Neuronal stem cell (in vitro differentiated cells): ENCODE measurements at regions not wholly inside any gene's neighbourhood (a gene's known extent, or its start where the extent isn't known, plus 50 kb on each side); places are given as distances from the start of the nearest gene placed in this dataset.

ENCODE experiments used
- DNase-seq: peaks from one replicate; pipeline ENCODE4 v3.0.0-alpha.2; 2013; ENCODE audit warnings: low spot score
- H2AFZ ChIP-seq: one replicate; pipeline ENCODE4 v1.6.1; 2013; ENCODE audit warnings: mild to moderate bottlenecking, low read length, inconsistent platforms
- H2AK5ac ChIP-seq: 2 replicates; pipeline ENCODE4 v1.6.1; 2013; ENCODE audit warnings: low read depth, mild to moderate bottlenecking, inconsistent platforms, low read length, moderate library complexity, mixed read lengths
- H2BK120ac ChIP-seq: 2 replicates; pipeline ENCODE4 v1.6.1; 2013; ENCODE audit warnings: low read depth, mild to moderate bottlenecking, inconsistent platforms, low read length, moderate library complexity, mixed read lengths
- H2BK12ac ChIP-seq: one replicate; pipeline ENCODE4 v1.6.1; 2013; ENCODE audit warnings: low read length, inconsistent platforms
- H2BK15ac ChIP-seq: 2 replicates; pipeline ENCODE4 v1.6.1; 2013; ENCODE audit warnings: mild to moderate bottlenecking, low read length, inconsistent platforms, mixed read lengths
- H2BK5ac ChIP-seq: one replicate; pipeline ENCODE4 v1.6.1; 2013; ENCODE audit warnings: inconsistent platforms, mild to moderate bottlenecking, low read length, moderate library complexity
- H3K14ac ChIP-seq: one replicate; pipeline ENCODE4 v1.6.1; 2013; ENCODE audit warnings: low read length, inconsistent platforms
- H3K18ac ChIP-seq: 2 replicates; pipeline ENCODE4 v1.6.1; 2013; ENCODE audit warnings: low read length, inconsistent platforms
- H3K23ac ChIP-seq: 2 replicates; pipeline ENCODE4 v1.6.1; 2013; ENCODE audit warnings: low read depth, mild to moderate bottlenecking, mixed read lengths, low read length, inconsistent platforms; ENCODE audit not compliant: poor library complexity
- H3K27ac ChIP-seq: replicated peaks from 3 replicates; pipeline ENCODE4 v1.5.1; 2013; ENCODE audit warnings: low read length, inconsistent platforms
- H3K27me3 ChIP-seq, 3 experiments: 2 replicates each; pipeline ENCODE4 v1.6.1; 2013; ENCODE audit warnings: low read length in 3 of 3, mild to moderate bottlenecking in 2 of 3, inconsistent platforms in 1 of 3, low read depth in 1 of 3, mixed read lengths in 1 of 3, moderate library complexity in 1 of 3; ENCODE audit not compliant: control insufficient read depth in 3 of 3, insufficient read depth in 3 of 3
- H3K36me3 ChIP-seq, 2 donors: replicated peaks in 1 of 2; 2 replicates each; pipeline ENCODE4 v1.6.1; 2013; ENCODE audit warnings: low read length in 2 of 2; ENCODE audit not compliant: control insufficient read depth in 2 of 2, insufficient read depth in 2 of 2
- H3K4ac ChIP-seq: 2 replicates; pipeline ENCODE4 v1.6.1; 2013; ENCODE audit warnings: inconsistent platforms, mild to moderate bottlenecking, low read length, moderate library complexity
- H3K4me1 ChIP-seq, 2 donors: 1 replicate in 1 of 2; 2 replicates in 1 of 2; pipeline ENCODE4 v1.6.1; 2013; ENCODE audit warnings: low read length in 2 of 2, low read depth in 1 of 2; ENCODE audit not compliant: control insufficient read depth in 2 of 2, insufficient read depth in 1 of 2
- H3K4me2 ChIP-seq: one replicate; pipeline ENCODE4 v1.6.1; 2013; ENCODE audit warnings: mild to moderate bottlenecking, low read length, inconsistent platforms; ENCODE audit not compliant: insufficient read depth, poor library complexity, severe bottlenecking
- H3K4me3 ChIP-seq, 2 donors: 2 replicates each; pipeline ENCODE4 v1.5.1; 2013; ENCODE audit warnings: low read length in 2 of 2, mild to moderate bottlenecking in 2 of 2, inconsistent platforms in 1 of 2, moderate library complexity in 1 of 2
- H3K79me1 ChIP-seq: one replicate; pipeline ENCODE4 v1.6.1; 2013; ENCODE audit warnings: low read depth, mild to moderate bottlenecking, inconsistent platforms, low read length, moderate library complexity
- H3K9ac ChIP-seq: one replicate; pipeline ENCODE4 v1.6.1; 2013; ENCODE audit warnings: mild to moderate bottlenecking, low read depth, low read length, inconsistent platforms; ENCODE audit not compliant: poor library complexity
- H3K9me3 ChIP-seq, 2 donors: replicated peaks in 1 of 2; 2 replicates each; pipeline versions ENCODE3 to v1.6.1; 2013; ENCODE audit warnings: low read length in 2 of 2, mild to moderate bottlenecking in 2 of 2, inconsistent platforms in 1 of 2, low read depth in 1 of 2, mixed read lengths in 1 of 2, moderate library complexity in 1 of 2; ENCODE audit not compliant: control insufficient read depth in 2 of 2, insufficient read depth in 1 of 2
- H4K8ac ChIP-seq: one replicate; pipeline ENCODE4 v1.6.1; 2013; ENCODE audit warnings: low read depth, mild to moderate bottlenecking, inconsistent platforms, low read length, moderate library complexity
- H4K91ac ChIP-seq: one replicate; pipeline ENCODE4 v1.6.1; 2013; ENCODE audit warnings: low read length, low read depth, mild to moderate bottlenecking, inconsistent platforms; ENCODE audit not compliant: poor library complexity
- WGBS, 2 donors: extraction: QIAGEN DNeasy Blood & Tissue Kit; methylation state at CpG; one replicate each; pipeline ENCODE4 v1.1.7; 2013; ENCODE audit warnings: missing lambda C conversion rate in 2 of 2, mixed read lengths in 1 of 2; ENCODE audit not compliant: insufficient read length in 2 of 2, insufficient replicate concordance in 1 of 2; ENCODE audit errors: extremely low coverage in 2 of 2; 5-methylcytosine and 5-hydroxymethylcytosine counted together

- Histone ChIP-seq H3K27me3 (no peaks in the 10 kb centered on the region), H2BK5ac (no peak overlapping the region), H2AK5ac (no peak overlapping the region), H3K4ac (no peak overlapping the region), H4K8ac (no peak overlapping the region), H3K18ac (no peak overlapping the region), H2AFZ (no peak overlapping the region), H3K9ac (no peak overlapping the region), H2BK12ac (no peak overlapping the region), H3K36me3 (no peaks in the 10 kb centered on the region), H4K91ac (no peak overlapping the region), H3K23ac (no peak overlapping the region), H3K4me3 (no peak overlapping the region), H3K27ac (no peak overlapping the region), H3K4me2 (no peak overlapping the region), H3K9me3 (no peaks in the 10 kb centered on the region), H3K79me1 (no peaks in the 10 kb centered on the region), H3K14ac (no peak overlapping the region), H2BK15ac (no peak overlapping the region), H2BK120ac (no peak overlapping the region), H3K4me1 (no peaks in the 10 kb centered on the region)
- no CpG with 5 or more reads among the region's 2 CpGs for WGBS, 2 donors
- DNase-seq, result no peak
Observed at GRCh38 chr6:92559003-92559402, 860.4 kb downstream of the EPHA7 start.

GRCh38 chr6:92550501-92550900 lies 868.9 kb downstream of the EPHA7 start:
- H3K9me3 ChIP-seq, result no peaks in the 10 kb centered on the region
- no peaks in the 10 kb centered on the region for H3K79me1 ChIP-seq
- no CpG with 5 or more reads among the region's 1 CpG for WGBS, 2 donors
- no peak overlapping the region for H2AK5ac ChIP-seq
- no peak overlapping the region for H3K14ac ChIP-seq
- no peak overlapping the region for H4K91ac ChIP-seq
- no peak overlapping the region for H2BK5ac ChIP-seq
- no peaks in the 10 kb centered on the region for H3K27me3 ChIP-seq
- no peak overlapping the region for H3K27ac ChIP-seq
- H2BK15ac ChIP-seq, result no peak overlapping the region
- H3K4me1 ChIP-seq, result no peaks in the 10 kb centered on the region
- no peak overlapping the region for H3K23ac ChIP-seq
- H3K36me3 ChIP-seq, result no peaks in the 10 kb centered on the region
- no peak overlapping the region for H3K4me2 ChIP-seq
- H2BK120ac ChIP-seq, result no peak overlapping the region
- no peak overlapping the region for H3K18ac ChIP-seq
- DNase-seq, result no peak
- no peak overlapping the region for H3K9ac ChIP-seq
- H3K4me3 ChIP-seq, result no peak overlapping the region
- no peak overlapping the region for H2BK12ac ChIP-seq
- H4K8ac ChIP-seq, result no peak overlapping the region
- H3K4ac ChIP-seq, result no peak overlapping the region
- H2AFZ ChIP-seq, result no peak overlapping the region

- no peak overlapping the region for H2AFZ ChIP-seq
- no peaks in the 10 kb centered on the region for H3K27me3 ChIP-seq
- no peak overlapping the region for H2BK12ac ChIP-seq
- no peaks in the 10 kb centered on the region for H3K9me3 ChIP-seq
- no peak overlapping the region for H4K91ac ChIP-seq
- no peaks in the 10 kb centered on the region for H3K4me1 ChIP-seq
- no peaks in the 10 kb centered on the region for H3K79me1 ChIP-seq
- no peak overlapping the region for H2BK15ac ChIP-seq
- no CpG with 5 or more reads among the region's 1 CpG for WGBS, 2 donors
- H3K14ac ChIP-seq, result no peak overlapping the region
- H3K27ac ChIP-seq, result no peak overlapping the region
- H4K8ac ChIP-seq, result no peak overlapping the region
- H3K36me3 ChIP-seq, result no peaks in the 10 kb centered on the region
- H2BK5ac ChIP-seq, result no peak overlapping the region
- H3K18ac ChIP-seq, result no peak overlapping the region
- no peak overlapping the region for H3K4me2 ChIP-seq
- no peak overlapping the region for H3K9ac ChIP-seq
- no peak overlapping the region for H2BK120ac ChIP-seq
- H3K23ac ChIP-seq, result no peak overlapping the region
- no peak overlapping the region for H3K4ac ChIP-seq
- H3K4me3 ChIP-seq, result no peak overlapping the region
- no peak for DNase-seq
- H2AK5ac ChIP-seq, result no peak overlapping the region
Observed at GRCh38 chr6:92545861-92546260, 873.5 kb downstream of the EPHA7 start.

- H2AK5ac ChIP-seq, result no peak overlapping the region
Observed at GRCh38 chr6:92541448-92542060, 877.8 kb downstream of the EPHA7 start.

More at GRCh38 chr6:92541448-92542060, 877.8 kb downstream of the EPHA7 start:
- no peak overlapping the region for H4K8ac ChIP-seq
- no peak overlapping the region for H3K14ac ChIP-seq
- H2BK5ac ChIP-seq, result no peak overlapping the region
- H3K9me3 ChIP-seq, result no peaks in the 10 kb centered on the region
- no peaks in the 10 kb centered on the region for H3K79me1 ChIP-seq
- no peak overlapping the region for H2BK12ac ChIP-seq
- H4K91ac ChIP-seq, result no peak overlapping the region
- H3K4ac ChIP-seq, result no peak overlapping the region
- H2BK15ac ChIP-seq, result no peak overlapping the region
- no peak overlapping the region for H3K4me2 ChIP-seq
- H3K27me3 ChIP-seq, result no peaks in the 10 kb centered on the region
- DNase-seq, result no peak
- no peak overlapping the region for H3K4me3 ChIP-seq
- no peak overlapping the region for H3K18ac ChIP-seq
- no CpG with 5 or more reads among the region's 1 CpG for WGBS, 2 donors
- no peak overlapping the region for H3K27ac ChIP-seq
- no peak overlapping the region for H2BK120ac ChIP-seq
- no peaks in the 10 kb centered on the region for H3K36me3 ChIP-seq
- no peak overlapping the region for H3K23ac ChIP-seq
- H3K4me1 ChIP-seq, result no peaks in the 10 kb centered on the region
- H2AFZ ChIP-seq, result no peak overlapping the region
- no peak overlapping the region for H3K9ac ChIP-seq
